ENCODE measurements at regions not wholly inside any gene's neighbourhood (a gene's known extent, or its start where the extent isn't known, plus 50 kb on each side); places are given as distances from the start of the nearest gene placed in this dataset.

- TF ChIP-seq POLR2AphosphoS5 (IDR thresholded peaks at IDR 0.05; ENCODE audit: low read depth, low read length) (no peak), SIN3A (IDR thresholded peaks at IDR 0.05; ENCODE audit: borderline replicate concordance, insufficient read depth, low read length) (no peak), FOXP2 (optimal IDR thresholded peaks at IDR 0.05; ENCODE audit: borderline replicate concordance, extremely low read depth, extremely low read length, insufficient read depth) (no peak), TAF1 (IDR thresholded peaks at IDR 0.05; ENCODE audit: borderline replicate concordance, insufficient read depth, low read length) (no peak), REST (IDR thresholded peaks at IDR 0.05; ENCODE audit: insufficient read depth in 1 of 2, low read depth in 2 of 2, low read length in 2 of 2) (no peak)
Observed at GRCh38 chr13:44054525-44054924, 174.8 kb downstream of the LACC1 start.

GRCh38 chr13:44058067-44058466 is 178.4 kb downstream of the LACC1 start:
- TF ChIP-seq REST (IDR thresholded peaks at IDR 0.05; ENCODE audit: insufficient read depth in 1 of 2, low read depth in 2 of 2, low read length in 2 of 2) (no peak), POLR2AphosphoS5 (IDR thresholded peaks at IDR 0.05; ENCODE audit: low read depth, low read length) (no peak)

GRCh38 chr13:44058624-44059215 is 179.0 kb downstream of the LACC1 start:
- TF ChIP-seq SIN3A (IDR thresholded peaks at IDR 0.05; ENCODE audit: borderline replicate concordance, insufficient read depth, low read length) = no peak
- no peak for TF ChIP-seq REST (IDR thresholded peaks at IDR 0.05; ENCODE audit: insufficient read depth in 1 of 2, low read depth in 2 of 2, low read length in 2 of 2)
- no peak for TF ChIP-seq POLR2AphosphoS5 (IDR thresholded peaks at IDR 0.05; ENCODE audit: low read depth, low read length)
- no peak for TF ChIP-seq TAF1 (IDR thresholded peaks at IDR 0.05; ENCODE audit: borderline replicate concordance, insufficient read depth, low read length)
- TF ChIP-seq FOXP2 (optimal IDR thresholded peaks at IDR 0.05; ENCODE audit: borderline replicate concordance, extremely low read depth, extremely low read length, insufficient read depth) = no peak

- no peak for TF ChIP-seq REST (IDR thresholded peaks at IDR 0.05; ENCODE audit: insufficient read depth in 1 of 2, low read depth in 2 of 2, low read length in 2 of 2)
- no peak for TF ChIP-seq POLR2AphosphoS5 (IDR thresholded peaks at IDR 0.05; ENCODE audit: low read depth, low read length)
- no peak for TF ChIP-seq TAF1 (IDR thresholded peaks at IDR 0.05; ENCODE audit: borderline replicate concordance, insufficient read depth, low read length)
- TF ChIP-seq FOXP2 (optimal IDR thresholded peaks at IDR 0.05; ENCODE audit: borderline replicate concordance, extremely low read depth, extremely low read length, insufficient read depth) = no peak
- no peak for TF ChIP-seq SIN3A (IDR thresholded peaks at IDR 0.05; ENCODE audit: borderline replicate concordance, insufficient read depth, low read length)
Observed at GRCh38 chr13:44061876-44062275, 182.2 kb downstream of the LACC1 start.

- TF ChIP-seq FOXP2 (optimal IDR thresholded peaks at IDR 0.05; ENCODE audit: borderline replicate concordance, extremely low read depth, extremely low read length, insufficient read depth) (no peak), POLR2AphosphoS5 (IDR thresholded peaks at IDR 0.05; ENCODE audit: low read depth, low read length) (no peak), REST (IDR thresholded peaks at IDR 0.05; ENCODE audit: insufficient read depth in 1 of 2, low read depth in 2 of 2, low read length in 2 of 2) (no peak), SIN3A (IDR thresholded peaks at IDR 0.05; ENCODE audit: borderline replicate concordance, insufficient read depth, low read length) (no peak), TAF1 (IDR thresholded peaks at IDR 0.05; ENCODE audit: borderline replicate concordance, insufficient read depth, low read length) (no peak)
Observed at GRCh38 chr13:44063467-44063866, 183.8 kb downstream of the LACC1 start.

All from PFSK-1 (cell line).